Neutrophil (primary cell): ENCODE measurements at regions not wholly inside any gene's neighbourhood (a gene's known extent, or its start where the extent isn't known, plus 50 kb on each side); places are given as distances from the start of the nearest gene placed in this dataset.
"Not testable (repeated sequence)": the region's sequence is repeated elsewhere in the genome, so short reads cannot be mapped to it uniquely, and the experiment has no call there.

ENCODE experiments used
- H3K27ac ChIP-seq: fragments of 200-600 bp; sonication (generic); 2 replicates; pipeline ENCODE4 v1.5.1; 2016; ENCODE audit warnings: mild to moderate bottlenecking, moderate library complexity
- H3K27me3 ChIP-seq: fragments of 200-600 bp; sonication (generic); 2 replicates; pipeline ENCODE4 v1.6.0; 2016; ENCODE audit warnings: mild to moderate bottlenecking
- H3K36me3 ChIP-seq: fragments of 200-600 bp; sonication (generic); 2 replicates; pipeline ENCODE4 v1.5.1; 2017
- H3K4me1 ChIP-seq, 2 experiments: fragments of 200-600 bp in 1 of 2; sonication (generic) in 1 of 2; 1 replicate in 1 of 2; 2 replicates in 1 of 2; pipeline versions ENCODE4 v1.5.1 to v1.6.1; 2013 to 2016; ENCODE audit warnings: low read depth in 1 of 2, low read length in 1 of 2, mild to moderate bottlenecking in 1 of 2, moderate library complexity in 1 of 2; ENCODE audit not compliant: control insufficient read depth in 1 of 2, insufficient read depth in 1 of 2
- H3K4me3 ChIP-seq, 2 experiments: fragments of 200-600 bp in 1 of 2; sonication (generic) in 1 of 2; 1 replicate in 1 of 2; 2 replicates in 1 of 2; pipeline ENCODE4 v1.5.1; 2013 to 2016; ENCODE audit warnings: low read depth in 1 of 2, low read length in 1 of 2, mild to moderate bottlenecking in 1 of 2, moderate library complexity in 1 of 2
- H3K9me3 ChIP-seq: fragments of 200-600 bp; sonication (generic); 2 replicates; pipeline ENCODE4 v1.5.1; 2016
- TF ChIP-seq, protein P1 (sequence below): fragments of 200-600 bp; sonication (generic); IDR thresholded peaks from 2 replicates; pipeline ENCODE4 v1.5.1; 2016; ENCODE audit warnings: antibody characterized with exemption

DNA sequence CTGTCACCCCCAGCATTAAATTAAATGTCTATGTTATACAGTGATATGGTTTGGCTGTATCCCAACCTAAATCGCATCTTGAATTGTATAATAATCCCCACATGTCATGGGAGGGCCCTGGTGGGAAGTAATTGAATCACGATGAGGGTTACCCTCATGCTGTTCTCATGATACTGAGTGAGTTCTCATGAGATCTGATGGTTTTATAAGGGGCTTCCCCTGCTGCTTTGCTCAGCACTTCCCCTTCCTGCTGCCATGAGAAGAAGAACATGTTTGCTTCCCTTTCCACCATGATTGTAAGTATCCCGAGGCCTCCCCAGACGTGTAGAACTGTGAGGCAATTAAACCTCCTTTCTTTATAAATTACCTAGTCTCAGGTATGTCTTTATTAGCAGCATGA is 445.7 kb downstream of the MRPL39 start:
- H3K9me3 ChIP-seq = no peaks in the 10 kb centered on the region
- TF ChIP-seq, protein P1, sequence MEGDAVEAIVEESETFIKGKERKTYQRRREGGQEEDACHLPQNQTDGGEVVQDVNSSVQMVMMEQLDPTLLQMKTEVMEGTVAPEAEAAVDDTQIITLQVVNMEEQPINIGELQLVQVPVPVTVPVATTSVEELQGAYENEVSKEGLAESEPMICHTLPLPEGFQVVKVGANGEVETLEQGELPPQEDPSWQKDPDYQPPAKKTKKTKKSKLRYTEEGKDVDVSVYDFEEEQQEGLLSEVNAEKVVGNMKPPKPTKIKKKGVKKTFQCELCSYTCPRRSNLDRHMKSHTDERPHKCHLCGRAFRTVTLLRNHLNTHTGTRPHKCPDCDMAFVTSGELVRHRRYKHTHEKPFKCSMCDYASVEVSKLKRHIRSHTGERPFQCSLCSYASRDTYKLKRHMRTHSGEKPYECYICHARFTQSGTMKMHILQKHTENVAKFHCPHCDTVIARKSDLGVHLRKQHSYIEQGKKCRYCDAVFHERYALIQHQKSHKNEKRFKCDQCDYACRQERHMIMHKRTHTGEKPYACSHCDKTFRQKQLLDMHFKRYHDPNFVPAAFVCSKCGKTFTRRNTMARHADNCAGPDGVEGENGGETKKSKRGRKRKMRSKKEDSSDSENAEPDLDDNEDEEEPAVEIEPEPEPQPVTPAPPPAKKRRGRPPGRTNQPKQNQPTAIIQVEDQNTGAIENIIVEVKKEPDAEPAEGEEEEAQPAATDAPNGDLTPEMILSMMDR = no peak
- no peaks in the 10 kb centered on the region for H3K27me3 ChIP-seq
- no peak overlapping the region for H3K27ac ChIP-seq
- no peak overlapping the region for H3K4me3 ChIP-seq
- peaks cover 0 to 6% of the 10 kb centered on the region in 2 experiments for H3K4me1 ChIP-seq
- no peaks in the 10 kb centered on the region for H3K36me3 ChIP-seq

DNA sequence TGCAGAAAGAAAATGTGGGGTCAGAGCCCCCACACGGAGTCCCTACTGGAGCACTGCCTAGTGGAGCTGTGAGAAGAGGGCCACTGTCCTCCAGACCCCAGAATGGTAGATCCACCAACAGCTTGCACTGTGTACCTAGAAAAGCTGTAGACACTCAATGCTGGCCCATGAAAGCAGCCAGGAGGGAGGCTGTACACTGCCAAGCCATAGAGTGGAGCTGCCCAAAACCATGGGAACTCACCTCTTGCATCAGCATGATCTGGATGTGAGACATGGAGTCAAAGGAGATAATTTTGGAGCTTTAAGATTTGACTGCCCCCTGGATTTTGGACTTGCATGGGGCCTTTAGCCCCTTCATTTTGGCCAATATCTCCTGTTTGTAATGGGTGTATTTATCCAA is 452.3 kb downstream of the MRPL39 start:
- not testable (repeated sequence) for H3K36me3 ChIP-seq, H3K4me1 ChIP-seq, H3K27ac ChIP-seq, H3K27me3 ChIP-seq, H3K9me3 ChIP-seq, H3K4me3 ChIP-seq

DNA sequence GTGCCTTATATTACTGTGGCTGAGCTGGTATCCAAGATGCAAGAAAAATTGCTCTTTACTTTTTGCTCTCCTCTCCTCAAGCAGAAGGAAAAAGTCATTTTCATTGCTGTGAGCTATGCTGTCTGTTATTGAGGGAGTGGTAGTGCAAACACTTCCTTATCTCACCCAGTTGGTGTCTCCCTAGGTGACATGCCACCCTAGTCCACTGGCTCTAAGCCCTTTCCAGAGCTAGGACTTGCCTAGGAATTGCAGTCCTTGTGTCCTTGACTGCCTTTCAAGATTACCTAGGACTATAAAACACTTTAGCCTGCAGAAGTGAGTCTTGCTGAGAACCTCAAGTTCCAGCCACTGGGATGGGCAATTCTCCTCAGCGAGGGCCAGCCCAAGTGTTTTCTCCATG is 458.3 kb downstream of the MRPL39 start:
- H3K4me1 ChIP-seq = no peaks in the 10 kb centered on the region

DNA sequence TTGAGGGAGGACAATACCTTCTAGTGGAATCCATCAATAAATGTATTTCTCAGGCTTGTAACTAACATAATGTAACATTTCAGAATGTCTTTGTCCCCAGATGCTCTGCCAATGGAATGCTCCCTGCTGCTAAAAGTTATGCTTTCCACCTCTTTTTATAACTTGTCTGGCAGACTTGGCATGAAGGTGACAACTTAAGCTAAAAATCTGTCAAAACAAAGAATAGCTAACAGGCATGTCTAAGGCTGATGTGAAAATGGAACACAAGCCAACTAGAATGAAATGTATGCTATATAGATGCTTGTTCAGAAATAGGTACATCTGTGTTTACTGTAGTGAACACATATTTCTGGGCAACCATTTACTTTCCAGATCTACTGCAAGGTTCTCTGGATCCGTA is 467.9 kb downstream of the MRPL39 start:
- TF ChIP-seq, protein P1 = no peak
- H3K27ac ChIP-seq = no peak overlapping the region
- no peaks in the 10 kb centered on the region for H3K9me3 ChIP-seq

More for the DNA sequence above, 458.3 kb downstream of the MRPL39 start:
- TF ChIP-seq, protein P1 = no peak
- H3K9me3 ChIP-seq = no peaks in the 10 kb centered on the region
- H3K27ac ChIP-seq = no peak overlapping the region
- H3K4me3 ChIP-seq = no peak overlapping the region
- no peaks in the 10 kb centered on the region for H3K27me3 ChIP-seq
- no peaks in the 10 kb centered on the region for H3K36me3 ChIP-seq

DNA sequence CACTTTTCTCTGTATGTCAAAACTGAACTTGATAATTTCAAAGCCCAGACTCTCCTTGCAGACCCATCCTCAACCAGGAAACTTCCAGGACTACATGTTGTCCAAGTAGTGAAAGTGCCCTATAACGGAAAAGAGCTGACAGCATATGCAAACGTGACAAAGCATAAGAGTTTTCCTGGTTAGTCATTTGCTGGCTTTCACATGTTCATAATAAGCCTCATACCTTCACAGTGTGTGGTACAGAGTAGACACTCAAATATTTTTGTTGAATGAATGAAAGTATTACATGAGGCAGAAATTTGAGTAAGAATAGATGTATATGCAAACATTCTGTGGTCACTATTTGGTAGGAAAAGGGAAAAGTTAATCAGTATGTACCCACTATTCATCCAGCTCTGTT is 473.3 kb downstream of the MRPL39 start:
- no peaks in the 10 kb centered on the region for H3K9me3 ChIP-seq
- no peak overlapping the region for H3K27ac ChIP-seq
- no peak overlapping the region for H3K4me3 ChIP-seq
- H3K27me3 ChIP-seq = no peaks in the 10 kb centered on the region
- H3K4me1 ChIP-seq = no peaks in the 10 kb centered on the region
- H3K36me3 ChIP-seq = no peaks in the 10 kb centered on the region
- TF ChIP-seq, protein P1 = no peak

More for the DNA sequence above, 467.9 kb downstream of the MRPL39 start:
- H3K27me3 ChIP-seq = no peaks in the 10 kb centered on the region
- H3K4me3 ChIP-seq = no peak overlapping the region
- no peaks in the 10 kb centered on the region for H3K4me1 ChIP-seq
- no peaks in the 10 kb centered on the region for H3K36me3 ChIP-seq

DNA sequence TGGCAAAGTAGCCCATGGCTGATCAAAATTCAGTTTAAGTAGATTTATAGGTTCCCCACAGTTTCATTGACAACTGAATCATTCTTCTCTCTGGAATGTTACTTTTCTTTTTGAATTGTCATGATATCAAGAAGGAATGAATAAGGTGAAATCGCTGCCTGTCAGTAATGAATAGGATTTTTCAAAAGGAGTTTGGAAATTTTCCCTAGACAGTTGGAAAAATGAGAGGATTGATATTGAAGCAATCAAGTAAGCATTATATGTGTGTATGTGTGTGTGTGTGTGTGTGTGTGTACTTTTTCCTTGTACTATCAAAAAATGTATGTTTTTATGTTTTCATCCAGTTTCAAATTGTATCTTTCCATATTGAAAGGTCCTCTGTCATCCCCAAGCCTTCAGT is 479.5 kb downstream of the MRPL39 start:
- Histone ChIP-seq H3K27me3 (no peaks in the 10 kb centered on the region), H3K4me1 (no peaks in the 10 kb centered on the region), H3K36me3 (no peaks in the 10 kb centered on the region), H3K27ac (no peak overlapping the region), H3K9me3 (no peaks in the 10 kb centered on the region), H3K4me3 (no peak overlapping the region)
- TF ChIP-seq, protein P1 = no peak
